ENCODE measurements at regions not wholly inside any gene's neighbourhood (a gene's known extent, or its start where the extent isn't known, plus 50 kb on each side); places are given as distances from the start of the nearest gene placed in this dataset.
A peak's percentile ranks its signal among the peaks of the same experiment; 100 is the strongest.

GRCh38 chr3:166367947-166368533, 530.8 kb upstream of the BCHE start:
- H3K4me3 ChIP-seq (ENCODE audit: low read depth, low read length) = no peak overlapping the region
- in situ Hi-C loops (cut with HindIII; ENCODE audit: low sequenced_read_pairs) = no loop called here
- no peak for DNase-seq (ENCODE audit: low read depth, low spot score)
- TF ChIP-seq, protein P1, sequence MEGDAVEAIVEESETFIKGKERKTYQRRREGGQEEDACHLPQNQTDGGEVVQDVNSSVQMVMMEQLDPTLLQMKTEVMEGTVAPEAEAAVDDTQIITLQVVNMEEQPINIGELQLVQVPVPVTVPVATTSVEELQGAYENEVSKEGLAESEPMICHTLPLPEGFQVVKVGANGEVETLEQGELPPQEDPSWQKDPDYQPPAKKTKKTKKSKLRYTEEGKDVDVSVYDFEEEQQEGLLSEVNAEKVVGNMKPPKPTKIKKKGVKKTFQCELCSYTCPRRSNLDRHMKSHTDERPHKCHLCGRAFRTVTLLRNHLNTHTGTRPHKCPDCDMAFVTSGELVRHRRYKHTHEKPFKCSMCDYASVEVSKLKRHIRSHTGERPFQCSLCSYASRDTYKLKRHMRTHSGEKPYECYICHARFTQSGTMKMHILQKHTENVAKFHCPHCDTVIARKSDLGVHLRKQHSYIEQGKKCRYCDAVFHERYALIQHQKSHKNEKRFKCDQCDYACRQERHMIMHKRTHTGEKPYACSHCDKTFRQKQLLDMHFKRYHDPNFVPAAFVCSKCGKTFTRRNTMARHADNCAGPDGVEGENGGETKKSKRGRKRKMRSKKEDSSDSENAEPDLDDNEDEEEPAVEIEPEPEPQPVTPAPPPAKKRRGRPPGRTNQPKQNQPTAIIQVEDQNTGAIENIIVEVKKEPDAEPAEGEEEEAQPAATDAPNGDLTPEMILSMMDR (IDR thresholded peaks at IDR 0.05; ENCODE audit: low read depth, low read length) = no peak

DNA sequence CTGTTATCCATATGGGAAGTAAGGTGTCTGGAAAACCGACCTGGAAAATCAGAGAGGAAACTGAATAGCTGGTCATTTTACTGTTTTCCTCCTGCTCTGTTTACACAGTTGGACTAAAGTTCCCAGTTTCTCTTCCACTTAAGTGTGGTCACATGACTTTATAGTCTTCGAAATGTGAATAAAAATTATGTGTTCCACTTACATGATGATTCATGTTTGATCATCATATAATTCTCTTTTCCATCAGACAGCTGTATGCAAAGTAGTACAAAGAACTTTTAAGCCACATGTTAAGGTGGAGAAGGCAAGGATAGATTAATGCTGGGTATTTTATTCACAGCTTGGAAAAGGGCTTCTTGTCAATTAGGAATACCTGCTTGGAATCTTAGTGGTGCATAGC, 525.5 kb upstream of the BCHE start:
- TF ChIP-seq, protein P1 (IDR thresholded peaks at IDR 0.05; ENCODE audit: low read depth, low read length) = no peak
- DNase-seq (ENCODE audit: low read depth, low spot score) = no peak
- in situ Hi-C loops (cut with HindIII; ENCODE audit: low sequenced_read_pairs) = no loop called here
- no peak overlapping the region for H3K4me3 ChIP-seq (ENCODE audit: low read depth, low read length)

GRCh38 chr3:166360720-166361119, 523.5 kb upstream of the BCHE start:
- TF ChIP-seq, protein P1 (IDR thresholded peaks at IDR 0.05; ENCODE audit: low read depth, low read length) = no peak
- in situ Hi-C loops (cut with HindIII; ENCODE audit: low sequenced_read_pairs) = no loop called here
- no peak for DNase-seq (ENCODE audit: low read depth, low spot score)
- no peak overlapping the region for H3K4me3 ChIP-seq (ENCODE audit: low read depth, low read length)

- in situ Hi-C loops (cut with HindIII; ENCODE audit: low sequenced_read_pairs) = no loop called here
- DNase-seq (ENCODE audit: low read depth, low spot score) = peak; percentile 17
- TF ChIP-seq, protein P1 (IDR thresholded peaks at IDR 0.05; ENCODE audit: low read depth, low read length) = no peak
- no peak overlapping the region for H3K4me3 ChIP-seq (ENCODE audit: low read depth, low read length)
These were observed 514.2 kb upstream of the BCHE start for GRCh38 chr3:166351461-166351860.

DNA sequence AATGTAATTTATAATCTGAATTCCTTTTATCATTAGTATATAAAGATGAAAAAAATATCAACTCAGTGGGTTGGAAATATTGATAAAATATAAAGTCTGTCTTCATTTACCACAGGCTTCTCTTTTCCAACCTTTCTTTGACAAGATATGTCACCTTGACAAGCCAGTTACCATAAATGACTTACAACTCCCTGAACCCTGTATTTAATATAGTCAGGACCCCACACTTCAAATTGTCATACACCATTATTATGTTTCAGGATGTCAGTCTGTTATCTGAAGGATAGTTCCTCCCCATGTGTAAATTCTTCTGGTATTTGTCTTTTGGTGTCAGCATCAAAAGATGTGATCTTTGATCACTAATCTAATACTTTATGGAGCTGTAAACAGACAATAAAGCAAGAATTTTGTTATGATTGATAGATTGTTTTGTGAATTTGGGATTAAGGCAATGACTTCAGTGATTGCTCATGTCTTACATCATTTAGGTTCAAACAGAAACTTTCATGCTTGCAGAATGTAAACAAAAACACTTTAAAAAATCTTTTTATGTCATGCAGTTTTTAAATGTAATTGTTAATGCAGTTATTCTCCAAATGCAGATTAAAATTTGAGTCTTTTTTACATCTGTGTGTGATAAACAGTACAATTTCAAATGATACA, 503.5 kb upstream of the BCHE start:
- in situ Hi-C loops (cut with HindIII; ENCODE audit: low sequenced_read_pairs) = no loop called here
- TF ChIP-seq, protein P1 (IDR thresholded peaks at IDR 0.05; ENCODE audit: low read depth, low read length) = no peak
- no peak for DNase-seq (ENCODE audit: low read depth, low spot score)
- no peak overlapping the region for H3K4me3 ChIP-seq (ENCODE audit: low read depth, low read length)

DNA sequence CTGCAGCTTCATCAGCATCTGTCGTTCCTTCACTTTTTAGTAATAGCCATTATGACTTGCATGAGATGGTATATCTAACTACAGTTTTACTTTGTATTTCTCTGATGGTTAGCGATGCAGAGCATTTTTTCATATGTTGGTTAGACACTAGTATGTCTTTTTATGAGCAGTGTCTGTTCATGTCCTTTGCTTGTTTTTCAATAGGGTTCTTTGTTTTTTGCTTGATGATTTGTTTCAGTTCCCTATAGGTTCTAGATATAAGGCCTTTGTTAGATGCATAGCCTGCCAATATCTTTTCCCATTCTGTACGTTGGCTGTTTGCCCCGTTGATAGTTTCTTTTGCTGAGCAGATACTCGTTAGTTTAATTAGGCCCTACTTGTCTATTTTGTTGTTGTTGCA, 487.2 kb upstream of the BCHE start:
- in situ Hi-C loops (cut with HindIII; ENCODE audit: low sequenced_read_pairs) = no loop called here
- TF ChIP-seq, protein P1 (IDR thresholded peaks at IDR 0.05; ENCODE audit: low read depth, low read length) = no peak
- no peak overlapping the region for H3K4me3 ChIP-seq (ENCODE audit: low read depth, low read length)
- no peak for DNase-seq (ENCODE audit: low read depth, low spot score)

Measured in astrocyte of the spinal cord (primary cell).